ENCODE measurements at regions not wholly inside any gene's neighbourhood (a gene's known extent, or its start where the extent isn't known, plus 50 kb on each side); places are given as distances from the start of the nearest gene placed in this dataset.

GRCh38 chr16:6091021-6091420 is 993.4 kb upstream of the EEF2KMT start:
- TF ChIP-seq CTCF (IDR thresholded peaks at IDR 0.05; ENCODE audit: insufficient read depth, missing control alignments), result no peak
- no peak for FAIRE-seq
- DNase-seq (ENCODE audit: insufficient read length, low spot score), result no peak

GRCh38 chr16:6081320-6081976 is 983.9 kb upstream of the EEF2KMT start:
- TF ChIP-seq CTCF (IDR thresholded peaks at IDR 0.05; ENCODE audit: insufficient read depth, missing control alignments), result peak; percentile 79
- FAIRE-seq, result no peak
- no peak for DNase-seq (ENCODE audit: insufficient read length, low spot score)

GRCh38 chr16:6076631-6077030 is 979.0 kb upstream of the EEF2KMT start:
- no peak for FAIRE-seq
- DNase-seq (ENCODE audit: insufficient read length, low spot score), result no peak
- no peak for TF ChIP-seq CTCF (IDR thresholded peaks at IDR 0.05; ENCODE audit: insufficient read depth, missing control alignments)

- TF ChIP-seq CTCF (IDR thresholded peaks at IDR 0.05; ENCODE audit: insufficient read depth, missing control alignments), result no peak
- FAIRE-seq (no peak), DNase-seq (ENCODE audit: insufficient read length, low spot score) (no peak)
These were observed 970.5 kb upstream of the EEF2KMT start for GRCh38 chr16:6068063-6068462.

GRCh38 chr16:6066652-6067051 is 969.1 kb upstream of the EEF2KMT start:
- no peak for TF ChIP-seq CTCF (IDR thresholded peaks at IDR 0.05; ENCODE audit: insufficient read depth, missing control alignments)
- DNase-seq (ENCODE audit: insufficient read length, low spot score), result no peak
- FAIRE-seq, result no peak

GRCh38 chr16:6063526-6063925 is 965.9 kb upstream of the EEF2KMT start:
- no peak for FAIRE-seq
- no peak for DNase-seq (ENCODE audit: insufficient read length, low spot score)
- TF ChIP-seq CTCF (IDR thresholded peaks at IDR 0.05; ENCODE audit: insufficient read depth, missing control alignments), result no peak

GRCh38 chr16:6059671-6060070 is 962.1 kb upstream of the EEF2KMT start:
- TF ChIP-seq CTCF (IDR thresholded peaks at IDR 0.05; ENCODE audit: insufficient read depth, missing control alignments), result no peak
- FAIRE-seq (no peak), DNase-seq (ENCODE audit: insufficient read length, low spot score) (no peak)
